ENCODE measurements at regions not wholly inside any gene's neighbourhood (a gene's known extent, or its start where the extent isn't known, plus 50 kb on each side); places are given as distances from the start of the nearest gene placed in this dataset.

DNA sequence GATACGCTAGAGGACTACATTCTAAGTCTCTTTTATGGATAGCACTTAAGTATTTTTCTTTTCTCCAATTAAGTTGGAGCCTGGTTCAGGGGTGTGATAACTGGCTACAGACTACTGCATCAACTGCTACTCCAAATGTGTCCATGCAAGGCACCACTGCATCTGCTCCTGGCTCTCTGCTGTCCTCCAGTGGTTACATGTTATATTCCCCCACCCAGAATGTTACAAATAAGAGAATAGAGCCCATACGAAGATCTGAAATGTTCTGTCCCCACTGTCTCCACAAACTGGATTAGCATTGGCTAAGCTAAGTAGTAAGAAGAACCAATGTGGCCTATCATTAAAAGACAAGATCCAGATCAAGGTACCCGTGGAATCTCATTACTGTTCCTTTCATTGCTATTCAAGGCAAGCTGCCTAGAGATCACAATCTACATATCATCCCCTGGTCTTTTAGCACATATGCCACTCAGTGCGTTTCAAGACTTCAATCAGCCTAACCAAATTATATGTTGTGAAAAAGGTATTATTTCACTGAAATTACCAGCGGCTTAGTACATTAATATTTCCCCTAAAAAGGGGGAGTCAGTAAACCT lies 308.3 kb upstream of the SLC8A1 start:
- no peak overlapping the region for H3K27ac ChIP-seq
- no peak for DNase-seq (ENCODE audit: low read depth, low spot score)

DNA sequence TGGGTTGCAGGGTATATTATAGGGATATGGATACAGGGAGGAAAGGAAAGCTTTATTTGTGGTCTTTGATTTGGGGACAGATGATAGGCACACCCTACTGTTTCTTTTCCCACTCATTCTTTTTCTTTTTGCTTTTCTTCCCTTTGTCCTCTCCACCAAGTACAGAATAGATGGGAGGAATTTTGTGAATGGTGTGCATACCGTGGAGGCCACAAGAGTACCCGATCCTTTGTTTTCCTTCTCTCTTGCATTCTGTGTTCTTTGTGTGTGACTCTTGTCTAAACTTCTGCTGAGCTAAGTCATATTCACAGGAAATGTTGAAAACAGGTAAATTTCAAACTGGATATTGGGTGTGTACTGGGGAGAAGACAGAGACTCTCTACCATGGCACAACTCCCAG lies 321.4 kb upstream of the SLC8A1 start:
- no peak for DNase-seq (ENCODE audit: low read depth, low spot score)
- no peak overlapping the region for H3K27ac ChIP-seq

- H3K27ac ChIP-seq = no peak overlapping the region
- no peak for DNase-seq (ENCODE audit: low read depth, low spot score)
Measured at GRCh38 chr2:40783704-40784103, 331.8 kb upstream of the SLC8A1 start.

GRCh38 chr2:40786636-40787035 lies 334.7 kb upstream of the SLC8A1 start:
- H3K27ac ChIP-seq = no peak overlapping the region
- no peak for DNase-seq (ENCODE audit: low read depth, low spot score)

DNA sequence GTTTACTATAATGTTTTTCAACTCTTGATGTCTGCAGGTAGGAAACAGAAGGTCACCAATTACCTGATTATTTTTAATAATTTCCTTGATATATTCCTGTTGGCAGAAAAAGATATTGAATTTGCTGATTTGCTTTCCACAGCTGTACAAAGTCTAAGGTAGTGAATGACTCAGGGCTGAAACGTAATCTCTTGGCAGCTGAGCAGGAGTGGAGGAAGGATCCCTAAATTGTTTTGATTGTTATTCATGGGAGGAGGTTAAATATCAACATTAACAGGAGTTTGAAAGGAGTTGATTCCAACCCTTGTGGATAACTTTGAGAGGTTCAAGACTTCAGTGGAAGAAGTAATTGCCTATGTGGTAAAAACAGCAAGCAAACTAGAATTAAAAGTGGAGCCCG lies 345.2 kb upstream of the SLC8A1 start:
- no peak for DNase-seq (ENCODE audit: low read depth, low spot score)
- H3K27ac ChIP-seq = no peak overlapping the region

- H3K27ac ChIP-seq = no peak overlapping the region
- DNase-seq (ENCODE audit: low read depth, low spot score) = no peak
Measured at GRCh38 chr2:40803900-40804299, 352.0 kb upstream of the SLC8A1 start.

- H3K27ac ChIP-seq = no peak overlapping the region
- DNase-seq (ENCODE audit: low read depth, low spot score) = no peak
Measured at GRCh38 chr2:40809156-40809555, 357.3 kb upstream of the SLC8A1 start.

DNA sequence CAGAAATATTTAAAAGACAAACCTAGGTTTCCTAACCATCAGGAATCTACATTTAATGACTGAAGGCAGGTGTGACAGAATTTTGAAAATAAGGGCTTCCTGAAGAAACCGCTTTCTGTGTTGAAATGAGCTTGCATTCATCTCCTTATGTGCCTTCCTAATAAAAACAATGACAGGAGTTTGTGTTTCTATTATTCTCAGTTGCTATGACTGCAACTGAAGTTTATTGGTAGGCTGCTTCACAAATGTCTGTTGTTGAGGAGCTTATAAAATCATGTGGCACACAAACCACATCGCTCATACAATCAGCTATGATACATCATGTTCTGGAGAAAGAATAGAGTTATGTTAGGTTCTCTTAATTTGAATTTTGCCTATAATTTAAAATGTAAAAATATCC lies 362.7 kb upstream of the SLC8A1 start:
- DNase-seq (ENCODE audit: low read depth, low spot score) = no peak
- no peak overlapping the region for H3K27ac ChIP-seq

DNA sequence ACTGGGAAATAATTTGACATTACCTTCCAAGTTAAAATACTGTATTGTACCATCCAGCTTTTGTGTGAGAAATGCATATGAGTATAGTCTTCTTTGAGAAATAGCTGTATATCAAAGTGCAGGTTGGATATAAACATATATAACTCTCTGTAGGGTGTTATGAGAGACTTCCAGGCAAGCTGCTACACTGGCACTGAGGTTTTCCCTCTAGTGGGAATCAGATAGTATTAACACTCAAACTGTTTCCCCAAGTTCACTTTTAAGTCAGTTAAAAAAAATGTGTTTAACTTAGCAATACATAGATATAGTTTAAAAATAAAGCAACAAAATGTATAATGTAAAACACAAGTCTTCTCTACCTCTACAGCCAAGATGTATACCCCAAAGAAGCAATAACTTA lies 368.4 kb upstream of the SLC8A1 start:
- H3K27ac ChIP-seq = no peak overlapping the region
- DNase-seq (ENCODE audit: low read depth, low spot score) = no peak

DNA sequence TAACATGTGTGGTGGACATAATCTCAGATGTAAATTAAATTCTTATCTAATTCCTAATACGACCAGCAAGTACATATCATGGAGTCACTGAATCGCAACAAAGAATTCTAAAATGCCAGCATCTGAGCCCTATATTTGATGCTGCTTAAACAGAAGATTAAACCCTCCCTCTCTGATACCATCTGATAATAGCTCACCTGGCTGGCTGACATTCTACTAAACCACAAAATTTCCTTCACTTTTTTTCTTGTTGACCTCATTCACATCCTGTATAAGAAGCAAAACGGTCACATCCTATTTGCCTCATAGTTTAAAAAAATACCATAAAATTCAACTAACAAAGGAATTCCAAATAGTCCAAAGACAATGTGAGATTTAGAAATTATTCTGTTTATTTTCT lies 371.6 kb upstream of the SLC8A1 start:
- H3K27ac ChIP-seq = no peak overlapping the region

GRCh38 chr2:40824278-40824677 lies 372.4 kb upstream of the SLC8A1 start:
- DNase-seq (ENCODE audit: low read depth, low spot score) = no peak

More for the DNA sequence above, 371.6 kb upstream of the SLC8A1 start:
- DNase-seq (ENCODE audit: low read depth, low spot score) = no peak

DNA sequence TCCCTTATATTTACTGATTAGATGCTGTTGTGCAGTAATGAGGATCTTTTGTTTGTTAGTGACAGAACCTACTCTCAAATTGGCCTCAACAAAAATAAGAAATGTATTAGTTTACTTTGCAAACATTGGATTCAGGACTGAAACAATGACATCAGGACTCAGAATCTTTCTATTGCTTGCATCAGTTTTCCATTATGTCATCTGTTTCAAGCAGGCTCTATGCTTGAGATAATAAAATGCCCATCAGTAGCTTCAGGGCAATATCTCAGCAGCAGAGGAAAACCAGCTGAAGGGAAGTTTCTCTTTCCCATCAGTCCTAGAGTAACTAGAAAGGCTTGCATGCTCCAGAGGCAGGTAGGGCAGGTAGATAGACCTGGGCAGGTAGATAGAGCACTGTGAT lies 375.5 kb upstream of the SLC8A1 start:
- no peak for DNase-seq (ENCODE audit: low read depth, low spot score)
- no peak overlapping the region for H3K27ac ChIP-seq

More at GRCh38 chr2:40824278-40824677, 372.4 kb upstream of the SLC8A1 start:
- no peak overlapping the region for H3K27ac ChIP-seq

DNA sequence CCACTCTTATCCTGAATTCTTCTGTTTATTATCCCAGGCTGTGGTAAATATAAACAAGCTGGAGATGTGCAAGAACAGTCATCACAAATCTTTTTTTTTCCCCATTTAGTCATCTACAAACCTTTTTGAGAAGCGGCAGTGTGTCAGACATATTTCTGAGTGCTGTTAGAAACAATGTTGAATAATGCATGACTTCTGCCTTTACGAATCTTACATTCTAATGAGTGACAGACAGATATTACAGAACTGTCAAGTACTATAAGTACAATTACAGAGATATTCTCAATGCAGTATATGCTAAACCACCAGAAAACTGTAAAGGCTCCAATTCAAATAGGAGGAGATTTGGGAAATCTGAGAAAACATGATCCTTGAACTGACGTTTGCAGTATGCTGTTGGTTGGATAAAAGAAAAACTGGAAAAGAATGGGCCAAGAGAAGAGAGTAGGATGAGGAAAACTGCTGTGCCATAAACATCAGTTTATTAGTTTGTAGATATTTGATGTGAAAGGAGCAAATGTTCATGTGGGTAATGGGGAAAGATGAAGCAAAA lies 379.5 kb upstream of the SLC8A1 start:
- no peak for DNase-seq (ENCODE audit: low read depth, low spot score)
- no peak overlapping the region for H3K27ac ChIP-seq

- H3K27ac ChIP-seq = no peak overlapping the region
- DNase-seq (ENCODE audit: low read depth, low spot score) = no peak
Measured at GRCh38 chr2:40841856-40842255, 390.0 kb upstream of the SLC8A1 start.

DNA sequence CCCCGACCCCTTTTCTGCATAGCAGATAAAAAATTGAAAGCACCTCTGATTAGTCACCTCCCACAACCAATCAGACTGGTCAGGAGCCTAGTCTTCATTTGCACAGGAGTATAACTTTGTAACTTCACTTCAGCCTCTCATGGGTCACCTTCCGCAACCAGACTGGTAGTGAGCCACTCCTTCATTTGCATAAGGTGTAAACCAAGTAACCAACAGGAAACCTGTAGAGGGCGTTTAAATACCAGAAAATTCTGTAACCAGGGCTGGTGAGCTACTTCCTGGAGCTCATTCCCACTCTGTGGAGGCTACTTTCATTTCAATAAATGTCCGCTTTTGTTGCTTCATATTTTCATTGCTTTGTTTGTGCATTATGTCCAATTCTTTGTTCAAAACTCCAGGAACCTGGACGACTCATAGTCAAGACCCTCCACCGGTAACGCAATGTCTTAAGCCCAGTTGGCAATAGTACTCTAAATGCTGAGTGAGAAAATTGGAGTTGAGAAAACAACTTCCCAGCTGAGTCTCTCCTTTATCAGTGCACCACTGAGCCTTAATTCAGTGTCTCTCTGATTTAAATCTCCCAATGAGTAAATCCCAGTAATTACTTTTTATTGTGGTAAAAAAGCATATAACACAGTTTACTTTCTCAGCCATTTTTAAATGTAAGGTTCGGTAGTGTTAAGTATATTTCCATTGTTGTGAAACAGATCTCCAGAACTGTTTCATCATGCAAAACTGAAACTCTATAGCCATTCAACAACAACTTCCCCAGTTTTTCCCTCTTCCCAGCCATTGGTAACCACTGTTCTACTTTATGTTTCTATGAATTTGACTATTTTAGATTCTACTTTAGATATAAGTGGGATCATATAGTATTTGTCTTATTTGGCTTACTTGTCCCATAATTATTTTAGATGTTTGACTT lies 392.7 kb upstream of the SLC8A1 start:
- DNase-seq (ENCODE audit: low read depth, low spot score) = no peak
- H3K27ac ChIP-seq = no peak overlapping the region

DNA sequence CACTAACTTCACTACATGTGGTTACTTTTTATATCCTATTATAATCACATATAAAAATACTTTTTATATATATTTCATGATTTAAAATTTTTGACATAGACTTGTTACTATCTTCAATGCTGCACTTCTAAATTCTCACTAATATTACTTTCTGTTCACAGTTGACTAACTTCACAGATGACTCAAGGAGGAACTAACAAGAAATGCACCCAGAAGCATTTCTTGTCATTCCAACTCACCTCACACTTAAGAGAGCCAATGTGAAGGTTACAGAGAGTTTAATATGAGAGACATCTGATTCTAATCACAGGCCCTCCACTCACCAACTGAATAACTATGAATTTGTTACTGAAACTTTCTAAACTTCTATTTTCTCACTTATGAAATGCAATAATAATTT lies 399.8 kb upstream of the SLC8A1 start:
- DNase-seq (ENCODE audit: low read depth, low spot score) = no peak
- no peak overlapping the region for H3K27ac ChIP-seq

DNA sequence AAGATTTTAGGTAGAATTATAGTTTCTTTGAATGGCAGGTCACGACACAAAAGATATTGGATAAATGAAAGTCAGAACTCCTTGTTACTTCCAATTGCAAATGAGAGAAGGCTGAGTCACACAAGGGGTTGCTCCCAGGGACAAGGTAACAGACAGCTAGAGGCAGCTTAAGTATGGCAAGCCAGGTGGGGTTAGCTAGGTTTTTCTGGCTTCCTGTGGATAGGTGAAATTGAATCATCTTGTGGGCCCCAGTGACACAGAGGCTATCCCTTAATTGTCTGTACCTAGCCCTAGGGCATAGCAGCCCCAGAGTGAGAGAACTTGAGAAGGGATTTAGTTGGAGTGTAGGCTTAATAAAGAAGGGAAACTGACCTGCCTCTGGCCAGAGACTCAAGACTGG lies 407.7 kb upstream of the SLC8A1 start:
- no peak for DNase-seq (ENCODE audit: low read depth, low spot score)
- no peak overlapping the region for H3K27ac ChIP-seq

DNA sequence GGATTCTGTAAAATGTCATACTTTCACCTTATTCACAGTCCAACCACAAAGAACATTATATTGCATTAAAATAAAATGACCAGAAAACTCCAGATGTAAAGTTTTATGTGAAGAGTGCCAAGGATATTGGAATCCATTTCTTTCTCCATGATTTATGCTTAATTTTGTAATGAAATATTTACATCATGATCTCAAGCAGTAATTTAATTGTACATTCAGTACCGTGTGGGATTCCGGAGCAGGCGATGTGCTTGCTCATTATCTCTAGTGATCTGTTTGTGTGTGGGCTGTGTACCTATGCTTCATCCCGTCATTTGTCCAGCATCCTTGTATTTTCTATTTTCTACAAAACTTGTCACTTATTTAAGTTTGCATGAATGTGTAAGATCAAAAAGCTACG lies 415.9 kb upstream of the SLC8A1 start:
- DNase-seq (ENCODE audit: low read depth, low spot score) = no peak
- no peak overlapping the region for H3K27ac ChIP-seq

DNA sequence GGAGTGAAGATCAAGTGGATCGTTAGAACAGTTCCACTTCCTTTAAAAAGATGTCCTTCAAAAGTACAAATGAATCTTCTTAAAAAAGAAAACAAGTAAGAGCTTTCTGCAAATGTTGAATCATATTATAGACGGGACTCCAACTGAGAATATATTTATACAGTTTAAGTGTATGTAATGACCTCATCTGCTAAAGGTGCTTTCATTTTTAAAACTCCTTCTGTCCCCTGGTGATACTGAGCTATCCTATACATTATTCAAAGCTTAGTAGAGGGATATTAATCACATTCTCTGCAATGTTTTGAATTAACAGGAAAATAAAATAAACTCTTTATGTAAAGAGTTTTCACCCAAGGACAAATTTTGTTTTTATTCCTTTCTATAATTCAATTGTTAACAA lies 420.7 kb upstream of the SLC8A1 start:
- H3K27ac ChIP-seq = no peak overlapping the region
- DNase-seq (ENCODE audit: low read depth, low spot score) = no peak

DNA sequence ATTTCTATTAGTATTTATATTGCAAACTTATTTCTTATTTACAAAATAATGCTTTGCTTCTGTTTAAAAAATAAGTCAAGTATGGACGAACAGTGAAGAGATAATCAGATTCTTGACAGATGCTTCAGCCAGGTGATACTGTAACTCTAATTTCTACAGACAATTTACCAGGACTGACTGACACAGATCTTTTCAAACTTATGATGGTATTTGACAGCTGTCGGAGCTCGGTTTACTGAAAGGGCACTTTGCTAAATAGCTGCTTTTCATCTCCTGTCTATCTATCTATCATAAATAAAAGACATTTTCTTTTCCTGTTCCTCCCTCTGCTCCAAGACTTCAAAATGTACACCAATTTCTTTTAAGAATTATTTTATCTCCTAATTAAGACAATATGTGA lies 422.5 kb upstream of the SLC8A1 start:
- H3K27ac ChIP-seq = no peak overlapping the region
- no peak for DNase-seq (ENCODE audit: low read depth, low spot score)

- no peak for DNase-seq (ENCODE audit: low read depth, low spot score)
- no peak overlapping the region for H3K27ac ChIP-seq
Measured at GRCh38 chr2:40877734-40878288, 425.9 kb upstream of the SLC8A1 start.
